PC-3 (cell line): ENCODE measurements at regions not wholly inside any gene's neighbourhood (a gene's known extent, or its start where the extent isn't known, plus 50 kb on each side); places are given as distances from the start of the nearest gene placed in this dataset.

Source experiments
- CTCF ChIP-seq: fragments of 300-600 bp; sonication (generic); conservative IDR thresholded peaks from 2 replicates; pipeline ENCODE4 v1.5.1; 2017; ENCODE audit warnings: antibody characterized with exemption, low read depth, mild to moderate bottlenecking, low read length
- EZH2 ChIP-seq: fragments of 300-600 bp; sonication (generic); IDR thresholded peaks from one replicate; pipeline ENCODE4 v1.6.1; 2017; ENCODE audit warnings: antibody characterized with exemption, mild to moderate bottlenecking, low read length; ENCODE audit not compliant: unreplicated experiment

GRCh38 chr6:164409309-164410009, 899.9 kb downstream of the C6orf118 start:
- TF ChIP-seq CTCF (no peak), EZH2 (no peak)
